ENCODE measurements at regions not wholly inside any gene's neighbourhood (a gene's known extent, or its start where the extent isn't known, plus 50 kb on each side); places are given as distances from the start of the nearest gene placed in this dataset.

DNA sequence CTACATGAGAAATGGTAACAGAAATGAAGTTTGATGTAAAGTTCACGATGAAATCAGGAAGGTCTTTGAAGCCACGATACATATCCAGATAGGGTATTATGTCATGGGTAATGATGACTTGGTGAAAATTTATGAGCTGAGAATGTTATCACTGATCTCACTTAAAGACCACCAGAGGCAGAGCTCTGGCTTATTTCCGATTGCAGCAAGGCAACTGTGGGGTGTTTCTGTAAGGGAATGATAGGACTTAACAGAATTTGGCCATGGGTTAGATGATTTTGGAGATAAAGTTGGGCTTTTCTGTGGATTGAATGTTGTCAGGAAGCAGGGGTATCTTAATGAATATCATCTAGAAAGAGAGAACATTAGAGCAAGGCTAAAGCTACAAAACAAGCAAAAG is 508.4 kb downstream of the HDGFL1 start:
- TF ChIP-seq HNF4A (conservative IDR thresholded peaks at IDR 0.05) (no peak), CTCF (IDR thresholded peaks at IDR 0.05; ENCODE audit: low read depth, low read length, missing input control) (no peak), YY1 (IDR thresholded peaks at IDR 0.05) (no peak), EGR1 (IDR thresholded peaks at IDR 0.05; ENCODE audit: low read depth in 2 of 2) (no peak), MAX (IDR thresholded peaks at IDR 0.05) (no peak), REST (IDR thresholded peaks at IDR 0.05) (no peak), TAF1 (conservative IDR thresholded peaks at IDR 0.05) (no peak), FOXA1 (IDR thresholded peaks at IDR 0.05) (no peak), JUND (IDR thresholded peaks at IDR 0.05) (no peak), RXRA (IDR thresholded peaks at IDR 0.05) (no peak), RAD21 (IDR thresholded peaks at IDR 0.05) (no peak), SP1 (IDR thresholded peaks at IDR 0.05) (no peak)
- TF ChIP-seq, protein P1, sequence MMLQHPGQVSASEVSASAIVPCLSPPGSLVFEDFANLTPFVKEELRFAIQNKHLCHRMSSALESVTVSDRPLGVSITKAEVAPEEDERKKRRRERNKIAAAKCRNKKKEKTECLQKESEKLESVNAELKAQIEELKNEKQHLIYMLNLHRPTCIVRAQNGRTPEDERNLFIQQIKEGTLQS (IDR thresholded peaks at IDR 0.05) = no peak
- TF ChIP-seq, protein P2, sequence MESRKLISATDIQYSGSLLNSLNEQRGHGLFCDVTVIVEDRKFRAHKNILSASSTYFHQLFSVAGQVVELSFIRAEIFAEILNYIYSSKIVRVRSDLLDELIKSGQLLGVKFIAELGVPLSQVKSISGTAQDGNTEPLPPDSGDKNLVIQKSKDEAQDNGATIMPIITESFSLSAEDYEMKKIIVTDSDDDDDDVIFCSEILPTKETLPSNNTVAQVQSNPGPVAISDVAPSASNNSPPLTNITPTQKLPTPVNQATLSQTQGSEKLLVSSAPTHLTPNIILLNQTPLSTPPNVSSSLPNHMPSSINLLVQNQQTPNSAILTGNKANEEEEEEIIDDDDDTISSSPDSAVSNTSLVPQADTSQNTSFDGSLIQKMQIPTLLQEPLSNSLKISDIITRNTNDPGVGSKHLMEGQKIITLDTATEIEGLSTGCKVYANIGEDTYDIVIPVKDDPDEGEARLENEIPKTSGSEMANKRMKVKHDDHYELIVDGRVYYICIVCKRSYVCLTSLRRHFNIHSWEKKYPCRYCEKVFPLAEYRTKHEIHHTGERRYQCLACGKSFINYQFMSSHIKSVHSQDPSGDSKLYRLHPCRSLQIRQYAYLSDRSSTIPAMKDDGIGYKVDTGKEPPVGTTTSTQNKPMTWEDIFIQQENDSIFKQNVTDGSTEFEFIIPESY (IDR thresholded peaks at IDR 0.05) = no peak
